ENCODE measurements at regions not wholly inside any gene's neighbourhood (a gene's known extent, or its start where the extent isn't known, plus 50 kb on each side); places are given as distances from the start of the nearest gene placed in this dataset.
"Not testable (repeated sequence)": the region's sequence is repeated elsewhere in the genome, so short reads cannot be mapped to it uniquely, and the experiment has no call there.

DNA sequence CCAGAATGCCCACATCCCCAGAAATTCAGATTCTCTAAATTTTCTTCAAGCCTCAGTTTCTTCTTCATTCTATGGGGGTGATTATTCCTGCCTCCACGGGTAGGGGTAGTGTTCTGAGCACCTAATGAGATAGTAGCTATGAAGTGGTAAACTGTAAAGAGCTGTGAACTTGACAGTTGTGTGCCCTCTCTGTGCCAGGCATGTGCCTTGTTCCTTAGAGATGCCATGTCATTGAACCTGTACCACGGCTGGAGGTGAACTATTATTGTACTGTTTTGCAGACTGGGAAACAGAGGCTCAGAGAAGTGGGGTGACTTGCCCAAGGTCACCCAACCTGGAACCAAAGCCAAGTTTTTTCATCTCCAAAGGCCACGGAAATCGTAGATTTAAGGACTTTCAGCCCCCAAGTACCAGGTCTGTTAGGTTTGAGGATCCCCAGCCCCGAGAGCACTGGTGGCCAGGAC, 67.7 kb upstream of the SIRPA start:
- no peak for DNase-seq (ENCODE audit: low read depth in 4 of 4, low spot score in 1 of 4)

GRCh38 chr20:1825938-1826445, 69.2 kb upstream of the SIRPA start:
- no peak for DNase-seq (ENCODE audit: low read depth in 4 of 4, low spot score in 1 of 4)

DNA sequence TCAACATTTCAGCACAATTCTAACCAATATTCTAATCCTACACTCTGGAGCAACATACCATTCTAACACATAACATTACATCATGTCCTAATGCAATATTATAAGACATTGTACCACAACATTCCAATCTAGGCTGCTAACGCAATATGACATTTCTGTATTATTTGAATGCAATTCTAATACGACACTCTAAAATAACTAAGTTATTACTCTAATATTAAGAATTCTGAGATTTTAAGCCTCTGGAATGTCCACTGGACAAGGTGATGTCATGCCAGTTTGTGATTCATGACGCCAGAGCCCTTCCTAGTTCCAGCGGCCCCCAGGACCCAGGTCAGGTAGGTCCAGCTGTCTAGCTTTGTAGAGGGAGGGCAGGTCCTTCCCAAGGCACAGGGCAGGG, 69.7 kb upstream of the SIRPA start:
- no peak for DNase-seq (ENCODE audit: low read depth in 4 of 4, low spot score in 1 of 4)

- DNase-seq (ENCODE audit: low read depth in 4 of 4, low spot score in 1 of 4), result no peak
Measured at GRCh38 chr20:1824834-1825233, 70.4 kb upstream of the SIRPA start.

DNA sequence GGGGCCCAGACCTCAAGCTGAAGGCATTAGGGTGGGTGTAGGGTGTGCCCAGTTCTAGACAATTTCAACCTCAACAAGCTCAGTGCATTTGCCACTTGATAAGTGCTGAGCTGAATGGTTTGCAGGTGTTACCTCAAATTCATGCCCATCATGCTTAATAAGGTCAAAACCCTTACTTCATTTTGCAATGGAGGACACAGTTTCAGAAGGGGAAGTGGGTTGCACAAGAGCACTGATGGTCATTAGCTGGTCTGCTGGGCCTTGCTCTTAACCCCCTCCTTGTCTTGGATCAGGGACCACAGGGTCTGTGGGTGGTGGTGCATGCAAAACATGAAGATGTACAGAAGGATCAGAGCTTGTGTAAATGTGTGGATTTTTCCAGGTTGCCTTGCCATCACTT, 71.0 kb upstream of the SIRPA start:
- no peak for DNase-seq (ENCODE audit: low read depth in 4 of 4, low spot score in 1 of 4)

- DNase-seq (ENCODE audit: low read depth in 4 of 4, low spot score in 1 of 4), result no peak
Measured at GRCh38 chr20:1823450-1823844, 71.8 kb upstream of the SIRPA start.

DNA sequence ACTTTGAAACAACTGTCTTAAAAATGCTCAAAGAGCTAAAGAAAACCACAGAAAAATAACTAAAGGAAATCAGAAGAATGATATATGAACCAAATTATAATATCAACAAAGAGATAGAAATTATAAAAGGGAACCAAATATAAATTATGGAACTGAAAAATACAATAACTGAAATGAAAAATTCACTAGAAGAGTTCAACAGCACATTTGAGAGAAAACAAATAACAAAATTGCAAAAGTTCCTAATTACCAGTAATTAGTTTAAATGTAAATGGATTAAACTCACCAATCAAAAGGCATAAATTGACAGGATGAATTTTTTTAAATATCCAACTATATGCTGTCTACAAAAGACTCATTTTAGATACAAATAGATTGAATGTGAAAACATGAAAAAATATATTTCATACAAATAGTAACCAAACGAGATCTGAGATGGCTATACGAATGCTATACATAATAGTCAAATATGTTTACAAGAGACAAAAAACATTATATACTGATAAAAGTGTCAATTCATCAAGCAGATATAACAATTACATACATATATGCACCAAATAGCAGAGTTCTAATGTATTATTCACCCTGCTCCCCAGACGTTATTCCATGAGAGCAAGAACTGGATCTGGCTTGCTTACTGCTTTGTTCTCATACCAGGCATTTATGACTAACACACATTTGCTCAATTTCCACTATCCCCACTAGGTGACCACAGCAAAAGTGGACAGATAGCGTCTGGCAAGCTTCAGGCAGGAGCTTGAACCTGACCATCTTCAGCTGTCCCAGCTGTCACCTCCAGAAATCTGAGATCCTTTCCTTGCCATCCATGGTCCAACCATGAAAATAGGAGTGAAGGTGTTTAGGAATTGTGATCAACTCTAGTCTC, 72.4 kb upstream of the SIRPA start:
- no peak for DNase-seq (ENCODE audit: low read depth in 4 of 4, low spot score in 1 of 4)

DNA sequence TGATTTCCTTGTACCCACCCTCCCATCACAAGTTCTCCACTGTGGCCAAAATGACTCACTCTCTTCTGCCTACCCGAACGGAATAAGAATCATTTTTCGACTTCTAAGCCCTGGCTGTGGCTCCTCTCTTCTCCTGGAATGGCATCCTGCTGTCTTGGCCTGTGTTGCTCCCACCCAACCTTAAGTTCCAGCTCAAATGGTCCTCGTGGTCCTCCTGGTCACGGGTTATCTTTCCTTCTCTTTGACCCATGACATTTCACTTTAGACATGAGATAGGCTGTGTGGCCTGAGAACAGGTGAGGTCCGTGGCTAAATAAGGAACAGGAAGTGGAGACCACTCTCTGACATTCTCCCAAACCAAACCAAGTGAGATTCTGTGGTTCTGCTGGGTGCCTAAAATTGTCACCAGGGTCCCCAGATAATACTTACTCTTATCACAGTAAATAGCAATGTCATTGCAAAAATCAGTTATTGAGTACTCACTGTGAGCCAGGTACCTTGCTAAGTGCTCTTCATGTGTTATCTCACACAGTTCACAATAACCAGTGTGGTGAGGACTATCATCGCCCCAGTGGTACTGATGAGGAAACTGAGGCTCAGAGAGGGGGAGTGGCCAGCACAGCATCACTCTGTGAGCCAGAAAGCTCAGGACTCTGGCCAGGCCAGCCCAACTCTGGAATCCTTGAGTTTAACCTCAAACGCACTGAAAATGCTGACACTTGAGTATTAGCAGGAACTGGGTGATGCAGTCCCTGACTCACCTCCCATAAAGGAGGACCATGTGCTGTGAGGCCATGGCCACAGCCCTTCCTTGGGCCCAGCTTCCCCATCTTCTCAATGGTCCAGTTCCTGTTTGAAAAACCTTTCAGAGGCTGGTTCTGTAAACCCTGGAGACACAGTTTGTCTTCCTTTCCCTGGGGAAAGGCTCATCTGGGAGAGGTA, 74.8 kb upstream of the SIRPA start:
- no peak for DNase-seq (ENCODE audit: low read depth in 4 of 4, low spot score in 1 of 4)

DNA sequence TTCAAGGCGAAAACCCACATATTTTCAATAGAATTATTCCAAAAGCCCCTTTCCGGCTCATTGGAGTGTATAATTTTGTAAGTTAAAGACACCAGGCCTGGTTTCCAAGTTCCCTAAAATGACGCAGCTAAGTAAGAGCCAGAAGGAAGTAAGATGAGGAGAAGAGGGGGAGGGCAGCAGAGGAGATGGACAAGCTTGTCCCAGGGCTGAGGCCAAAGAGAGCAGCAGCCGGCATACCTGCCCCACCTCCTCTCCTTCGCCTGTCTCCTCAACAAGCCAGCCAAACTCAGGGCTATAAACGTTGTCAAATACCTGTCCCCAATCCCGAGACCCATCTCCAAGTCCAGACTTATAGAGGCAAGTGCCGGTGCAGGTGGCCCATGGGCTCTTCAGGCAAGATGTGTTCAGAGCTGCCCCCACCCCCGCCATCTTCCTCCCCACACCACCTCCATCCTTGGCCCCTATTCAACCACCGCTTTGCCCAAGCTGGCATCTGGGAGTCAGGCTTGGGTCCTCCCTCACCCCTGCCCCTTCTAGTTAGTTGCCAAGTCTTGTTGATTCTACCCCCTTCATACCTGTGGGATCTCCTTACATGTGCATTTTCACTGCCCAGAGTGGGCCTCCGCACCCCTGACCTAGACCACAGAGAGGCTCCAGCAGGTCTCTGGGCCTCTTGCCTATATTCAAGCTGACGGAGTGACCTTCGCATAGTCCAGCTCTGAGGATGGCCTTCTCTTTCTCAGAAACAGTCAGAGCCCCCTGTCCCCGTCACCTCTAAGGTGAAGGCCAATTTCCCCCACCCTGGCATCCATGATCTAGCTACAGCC, 75.7 kb upstream of the SIRPA start:
- no peak for DNase-seq (ENCODE audit: low read depth in 4 of 4, low spot score in 1 of 4)

- no peak for DNase-seq (ENCODE audit: low read depth in 4 of 4, low spot score in 1 of 4)
Measured at GRCh38 chr20:1818895-1819294, 76.3 kb upstream of the SIRPA start.

DNA sequence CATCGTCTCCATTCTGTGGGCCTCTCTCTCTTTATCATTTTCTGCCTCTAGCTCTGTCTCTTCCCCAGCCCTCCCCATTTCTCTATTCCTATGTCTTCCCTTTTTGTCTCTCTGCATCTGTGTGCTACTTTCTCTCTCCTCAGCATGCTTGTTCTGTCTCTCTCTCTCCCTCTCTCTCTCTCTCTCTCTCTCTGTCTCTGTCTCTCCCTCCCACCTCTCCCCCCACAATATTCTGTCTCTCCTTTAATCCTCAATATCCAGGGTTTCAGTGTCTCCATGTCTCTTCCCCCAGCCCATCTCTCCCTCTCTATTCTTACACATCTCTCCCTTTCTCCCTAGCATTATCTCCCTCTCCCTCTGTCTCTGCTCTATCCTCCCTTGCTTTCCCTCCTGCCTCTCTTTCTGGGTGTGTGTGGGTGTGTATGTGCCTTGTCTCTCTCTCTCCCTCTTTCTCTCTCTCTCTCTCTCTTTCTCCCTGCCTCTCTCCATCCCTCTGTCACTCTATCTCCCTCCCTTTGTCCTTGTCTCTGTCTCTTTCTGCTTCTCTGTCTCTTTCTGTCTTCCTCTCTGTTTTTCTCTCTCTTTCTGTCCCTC, 76.9 kb upstream of the SIRPA start:
- DNase-seq (ENCODE audit: low read depth in 4 of 4, low spot score in 1 of 4), result no peak

- DNase-seq (ENCODE audit: low read depth in 4 of 4, low spot score in 1 of 4), result no peak
Measured at GRCh38 chr20:1817577-1818211, 77.5 kb upstream of the SIRPA start.

- DNase-seq (ENCODE audit: low read depth in 4 of 4, low spot score in 1 of 4), result no peak
Measured at GRCh38 chr20:1816384-1817381, 78.5 kb upstream of the SIRPA start.

DNA sequence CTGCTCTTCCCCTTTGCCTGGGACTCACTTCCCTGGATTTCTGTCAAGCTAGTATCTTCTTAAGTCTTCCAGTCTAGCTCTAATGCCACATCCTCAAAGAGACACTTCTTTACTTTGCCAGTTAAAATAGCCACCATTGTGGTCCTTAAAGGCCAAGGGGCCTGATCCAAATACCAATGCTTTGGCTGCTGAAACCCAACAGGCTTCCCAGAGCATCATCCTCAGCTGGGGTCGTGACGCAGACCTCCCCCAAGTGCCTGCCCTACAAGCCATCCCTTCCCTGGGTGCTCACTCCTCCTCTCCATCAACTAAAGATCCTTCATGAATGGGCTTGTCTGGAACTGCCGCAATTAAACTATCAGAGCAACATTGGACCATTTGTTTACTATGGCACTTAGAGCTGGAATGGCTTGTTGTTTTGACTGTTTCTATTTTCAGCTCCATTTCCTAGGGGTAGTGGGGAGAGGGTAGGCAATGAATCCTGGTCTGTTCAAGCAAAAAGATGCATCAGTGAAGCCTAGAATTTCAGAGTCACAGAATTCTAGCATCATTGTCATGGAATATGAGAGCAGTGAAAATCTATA, 79.6 kb upstream of the SIRPA start:
- DNase-seq (ENCODE audit: low read depth in 4 of 4, low spot score in 1 of 4), result no peak

DNA sequence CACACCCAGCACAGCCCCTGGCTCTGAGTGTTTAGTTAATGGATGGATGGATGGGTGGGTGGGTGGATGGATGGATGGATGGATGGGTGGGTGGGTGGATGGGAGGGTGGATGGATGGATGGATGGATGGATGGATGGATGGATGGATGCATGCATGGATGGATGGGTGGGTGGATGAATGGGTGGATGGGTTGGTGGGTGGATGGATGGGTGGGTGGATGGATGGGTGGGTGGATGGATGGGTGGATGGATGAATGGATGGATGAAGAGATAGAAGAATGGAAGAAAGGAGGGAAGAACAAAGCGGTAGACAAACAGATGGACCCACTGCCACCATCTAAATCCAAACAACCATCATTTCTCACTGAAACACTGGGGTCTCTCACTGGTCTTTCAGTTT, 80.3 kb upstream of the SIRPA start:
- not testable (repeated sequence) for DNase-seq (ENCODE audit: low read depth in 4 of 4, low spot score in 1 of 4)

- no peak for DNase-seq (ENCODE audit: low read depth in 4 of 4, low spot score in 1 of 4)
Measured at GRCh38 chr20:1813674-1814635, 81.3 kb upstream of the SIRPA start.

GRCh38 chr20:1813101-1813529, 82.1 kb upstream of the SIRPA start:
- DNase-seq (ENCODE audit: low read depth in 4 of 4, low spot score in 1 of 4), result no peak
